H1 (cell line): ENCODE measurements at regions not wholly inside any gene's neighbourhood (a gene's known extent, or its start where the extent isn't known, plus 50 kb on each side); places are given as distances from the start of the nearest gene placed in this dataset.

ENCODE experiments used
- CHD1 ChIP-seq: IDR thresholded peaks from 2 replicates; pipeline ENCODE4 v1.6.1; 2012; ENCODE audit warnings: low read depth, low read length, improper control_type of control experiment
- CTCF ChIP-seq, 3 experiments: IDR thresholded peaks; 1 replicate in 2 of 3; 2 replicates in 1 of 3; pipeline versions ENCODE4 v1.5.1 to v1.6.1; 2011; ENCODE audit warnings: low read length in 3 of 3, mild to moderate bottlenecking in 3 of 3, inconsistent platforms in 2 of 3, low read depth in 1 of 3, moderate library complexity in 1 of 3; ENCODE audit not compliant: insufficient read depth in 1 of 3; ENCODE audit errors: control extremely low read depth in 1 of 3
- JUN ChIP-seq: IDR thresholded peaks from 2 replicates; pipeline ENCODE4 v1.6.1; 2011; ENCODE audit warnings: low read depth, mild to moderate bottlenecking, improper control_type of control experiment, low read length
- MAFK ChIP-seq: IDR thresholded peaks from 2 replicates; pipeline ENCODE4 v1.6.1; 2012; ENCODE audit warnings: low read depth, mild to moderate bottlenecking, improper control_type of control experiment, low read length

DNA sequence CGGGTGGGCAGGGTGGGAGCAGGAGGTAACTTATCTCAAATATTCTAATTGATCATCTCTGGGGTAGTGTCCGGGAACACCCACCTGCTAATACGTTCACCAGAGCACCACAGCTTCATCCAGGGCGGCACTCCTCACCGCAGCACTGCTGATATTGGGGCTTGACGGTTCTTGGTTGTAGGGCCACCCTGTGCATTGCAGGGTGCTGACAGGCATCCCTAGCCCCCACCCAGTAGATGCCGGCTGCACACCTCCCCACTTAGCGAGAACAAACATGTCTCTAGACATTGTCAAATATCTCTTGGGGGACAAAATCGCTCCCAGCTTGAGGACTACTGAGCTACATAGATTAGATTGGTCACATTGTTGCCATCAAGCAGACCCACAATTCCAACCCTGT, 73.9 kb upstream of the WASF3 start (continued):
- TF ChIP-seq CTCF (IDR thresholded peaks at IDR 0.05; ENCODE audit: control extremely low read depth in 1 of 3, insufficient read depth in 1 of 3, low read depth in 1 of 3, low read length in 3 of 3) = no peak
- TF ChIP-seq MAFK = no peak
- no peak for TF ChIP-seq CHD1
- TF ChIP-seq JUN = no peak
